Ovary (tissue), 3 donors: ENCODE measurements at regions not wholly inside any gene's neighbourhood (a gene's known extent, or its start where the extent isn't known, plus 50 kb on each side); places are given as distances from the start of the nearest gene placed in this dataset.

Source experiments
- EP300 ChIP-seq: sonication (generic); formaldehyde crosslinking; IDR thresholded peaks from one replicate; pipeline ENCODE4 v1.6.1; 2017; ENCODE audit warnings: antibody characterized with exemption
- POLR2A ChIP-seq: fragments of 450-650 bp; IDR thresholded peaks from one replicate; pipeline ENCODE4 v1.6.1; 2017; ENCODE audit warnings: antibody characterized with exemption, mild to moderate bottlenecking, moderate library complexity
- TF ChIP-seq, protein P1 (sequence below), 3 donors: fragments of 450-650 bp in 2 of 3; fragments of 200-600 bp in 1 of 3; IDR thresholded peaks; one replicate each; pipeline versions ENCODE4 v1.5.1 to v1.8.0; 2016 to 2022; ENCODE audit warnings: antibody characterized with exemption in 3 of 3, mild to moderate bottlenecking in 1 of 3
- donor health status: DM: no; HTN: no; CAD: no.

GRCh38 chr5:168209997-168210396 is 81.4 kb upstream of the WWC1 start:
- TF ChIP-seq, protein P1, sequence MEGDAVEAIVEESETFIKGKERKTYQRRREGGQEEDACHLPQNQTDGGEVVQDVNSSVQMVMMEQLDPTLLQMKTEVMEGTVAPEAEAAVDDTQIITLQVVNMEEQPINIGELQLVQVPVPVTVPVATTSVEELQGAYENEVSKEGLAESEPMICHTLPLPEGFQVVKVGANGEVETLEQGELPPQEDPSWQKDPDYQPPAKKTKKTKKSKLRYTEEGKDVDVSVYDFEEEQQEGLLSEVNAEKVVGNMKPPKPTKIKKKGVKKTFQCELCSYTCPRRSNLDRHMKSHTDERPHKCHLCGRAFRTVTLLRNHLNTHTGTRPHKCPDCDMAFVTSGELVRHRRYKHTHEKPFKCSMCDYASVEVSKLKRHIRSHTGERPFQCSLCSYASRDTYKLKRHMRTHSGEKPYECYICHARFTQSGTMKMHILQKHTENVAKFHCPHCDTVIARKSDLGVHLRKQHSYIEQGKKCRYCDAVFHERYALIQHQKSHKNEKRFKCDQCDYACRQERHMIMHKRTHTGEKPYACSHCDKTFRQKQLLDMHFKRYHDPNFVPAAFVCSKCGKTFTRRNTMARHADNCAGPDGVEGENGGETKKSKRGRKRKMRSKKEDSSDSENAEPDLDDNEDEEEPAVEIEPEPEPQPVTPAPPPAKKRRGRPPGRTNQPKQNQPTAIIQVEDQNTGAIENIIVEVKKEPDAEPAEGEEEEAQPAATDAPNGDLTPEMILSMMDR (IDR thresholded peaks at IDR 0.05) = no peak
- TF ChIP-seq POLR2A (no peak), EP300 (no peak)
